GM21515 (cell line): ENCODE measurements at regions not wholly inside any gene's neighbourhood (a gene's known extent, or its start where the extent isn't known, plus 50 kb on each side); places are given as distances from the start of the nearest gene placed in this dataset.
A peak's percentile ranks its signal among the peaks of the same experiment; 100 is the strongest.
"Not testable (repeated sequence)": the region's sequence is repeated elsewhere in the genome, so short reads cannot be mapped to it uniquely, and the experiment has no call there.

Source experiments
- ATAC-seq: cut with Tn5 transposase; IDR thresholded peaks from one replicate; pipeline ENCODE4 v1.9.1; 2021; ENCODE audit not compliant: unreplicated experiment

DNA sequence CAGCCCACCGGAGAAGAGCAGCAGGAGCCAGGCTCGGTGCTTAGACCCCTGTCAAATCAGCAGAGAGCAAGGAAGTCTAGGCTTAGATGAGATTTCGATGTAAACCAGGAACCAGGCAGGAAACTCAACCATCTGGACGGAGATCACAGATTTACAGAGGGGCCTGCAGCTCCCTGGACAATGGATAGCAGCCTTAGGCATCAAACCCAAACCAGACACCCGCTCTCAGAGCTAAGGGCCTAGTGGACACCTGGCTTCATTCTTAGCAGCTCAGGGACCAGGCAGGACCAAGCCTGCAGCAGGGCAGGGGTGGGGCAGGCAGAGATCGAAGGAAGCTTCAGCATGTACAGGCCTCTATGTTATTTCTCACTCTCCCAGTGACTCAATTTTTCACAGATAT is 127.8 kb upstream of the FMN2 start:
- no peak for ATAC-seq

DNA sequence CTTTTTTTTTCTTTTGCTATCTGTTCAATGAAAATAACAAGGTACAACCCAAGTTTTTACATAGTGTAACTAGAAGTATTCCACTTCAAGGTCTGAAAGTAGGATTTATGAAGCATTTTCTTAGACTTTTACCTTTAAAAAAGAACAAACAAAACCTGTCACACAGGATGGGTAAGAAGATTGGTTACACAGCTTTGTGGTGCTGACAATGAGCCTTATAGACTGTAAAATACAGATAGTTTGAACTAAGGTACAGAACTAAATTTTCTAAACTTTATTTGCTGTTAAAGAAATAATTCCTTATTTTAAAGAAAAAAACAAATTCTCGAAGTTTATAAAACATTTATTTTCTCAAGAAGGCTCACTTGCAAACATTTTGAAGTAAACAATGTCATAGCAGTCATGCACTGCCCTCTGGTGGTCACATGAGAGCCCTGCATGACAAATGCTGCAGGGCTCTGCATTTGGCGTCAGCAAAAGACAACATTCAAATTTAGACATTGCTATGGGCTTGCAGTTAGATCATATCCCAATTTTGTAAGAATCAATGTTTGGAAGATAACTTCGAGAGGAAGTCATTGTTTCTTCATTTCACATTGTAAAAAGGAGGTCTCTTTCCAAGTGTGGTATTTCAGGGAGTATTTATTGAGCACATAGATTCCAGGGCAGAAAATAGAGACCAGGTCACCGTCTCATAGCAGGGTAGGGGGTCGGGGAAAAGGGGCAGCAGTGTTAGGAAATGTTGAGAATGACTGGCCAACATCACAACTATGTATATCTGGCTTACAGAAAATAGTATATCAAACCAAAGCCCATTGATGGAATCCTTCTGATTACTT is 115.3 kb upstream of the FMN2 start:
- peak; percentile 96 for ATAC-seq

DNA sequence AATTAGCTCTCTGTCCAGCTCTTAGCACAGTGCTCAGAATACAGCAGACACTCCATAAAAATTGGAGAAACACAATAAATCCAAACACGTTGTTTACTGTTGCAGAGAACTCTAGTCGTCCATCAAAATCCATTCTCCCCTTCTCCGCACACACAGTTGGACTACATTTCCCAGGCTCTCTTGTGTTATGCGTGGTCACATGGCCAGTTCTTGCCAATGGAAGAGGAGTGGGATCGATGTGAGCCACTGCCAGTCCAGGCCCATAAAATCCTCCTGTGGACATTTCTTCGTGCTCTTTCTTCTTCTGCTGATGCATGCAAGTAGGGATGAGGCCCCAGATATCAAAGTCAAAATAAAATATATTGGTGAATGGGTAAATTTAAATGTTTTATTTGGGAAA is 114.3 kb upstream of the FMN2 start:
- no peak for ATAC-seq

DNA sequence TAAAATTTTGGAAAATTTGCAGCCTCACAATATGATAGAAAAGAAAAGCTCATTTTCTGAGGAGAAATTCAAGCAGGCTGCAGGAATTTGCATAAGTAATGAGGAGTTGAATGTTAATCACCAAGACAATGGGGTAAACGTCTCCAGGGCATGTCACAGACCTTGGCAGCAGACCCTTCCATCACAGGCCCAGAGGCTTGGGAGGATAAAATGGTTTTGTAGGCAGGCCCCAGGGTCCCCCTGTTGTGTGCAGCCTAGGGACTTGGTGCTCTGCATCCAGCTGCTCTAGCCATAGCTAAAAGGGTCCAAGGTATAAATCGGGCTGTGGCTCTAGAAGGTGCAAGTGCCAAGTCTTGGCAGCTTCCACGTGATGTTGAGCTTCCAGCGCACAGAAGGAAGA is 112.2 kb upstream of the FMN2 start:
- ATAC-seq, result no peak

DNA sequence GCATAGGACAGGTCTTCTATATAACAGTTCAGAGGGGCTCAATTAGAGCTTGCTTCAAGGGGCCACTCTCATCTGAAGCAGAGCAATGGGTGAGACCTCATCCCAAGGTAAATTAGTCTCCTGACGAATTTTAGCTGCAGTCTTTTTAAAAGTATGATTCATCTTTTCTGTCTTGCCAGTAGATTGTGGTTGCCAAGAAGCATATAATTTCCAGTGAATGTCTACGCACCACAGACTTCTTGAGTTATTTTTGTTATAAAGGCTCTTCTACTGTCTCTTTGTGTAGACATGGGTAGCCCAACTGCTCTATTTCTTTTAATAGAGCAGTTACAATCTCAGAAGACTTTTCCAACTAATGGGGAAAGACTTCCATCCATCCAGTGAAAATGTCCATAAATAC is 108.9 kb upstream of the FMN2 start:
- ATAC-seq, result no peak

DNA sequence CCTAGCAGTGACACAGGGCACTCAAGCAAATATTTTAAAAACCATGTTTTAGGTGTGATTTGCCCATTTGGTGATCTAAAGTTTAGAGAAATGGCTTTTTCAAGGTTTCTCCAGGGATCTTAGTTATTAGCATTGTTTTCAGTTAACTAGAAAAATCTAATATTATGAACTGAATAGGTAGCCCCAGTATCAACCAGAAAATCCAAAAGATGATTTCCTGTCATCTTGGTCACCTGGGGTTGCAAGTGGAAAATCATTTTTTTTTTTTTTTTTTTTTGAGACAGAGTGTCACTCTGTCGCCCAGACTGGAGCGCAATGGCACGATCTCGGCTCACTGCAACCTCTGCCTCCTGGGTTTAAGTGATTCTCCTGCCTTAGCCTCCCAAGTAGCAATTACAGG is 106.6 kb upstream of the FMN2 start:
- ATAC-seq, result no peak

DNA sequence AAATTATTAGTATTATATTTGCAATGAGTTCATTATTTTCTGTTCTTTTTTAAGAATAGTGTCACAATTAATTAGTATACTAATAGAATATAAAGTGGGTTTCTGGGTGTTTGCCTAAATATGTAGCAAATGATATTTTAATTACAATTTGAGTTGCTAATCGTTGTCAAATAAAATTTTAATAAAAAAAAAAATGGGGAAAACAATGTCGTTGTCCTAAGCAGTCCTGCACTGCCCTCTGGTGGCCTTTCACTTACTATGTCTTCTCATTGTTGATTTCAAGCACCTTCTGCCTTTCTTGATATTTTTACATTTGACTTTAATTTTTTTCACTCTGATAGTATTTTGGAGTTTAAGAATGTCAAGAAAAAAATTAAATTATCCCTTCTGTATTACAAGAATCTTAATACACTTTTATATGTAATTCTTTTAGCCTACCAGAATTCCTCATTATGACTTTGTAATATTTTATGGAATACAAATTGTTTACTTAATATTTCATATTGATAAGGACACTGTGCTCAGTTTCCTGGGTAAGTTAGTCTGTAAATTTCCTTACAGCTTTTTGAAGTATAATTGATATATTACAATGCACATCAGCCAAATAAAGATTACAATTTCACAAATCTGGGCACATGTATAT is 104.5 kb upstream of the FMN2 start:
- no peak for ATAC-seq

DNA sequence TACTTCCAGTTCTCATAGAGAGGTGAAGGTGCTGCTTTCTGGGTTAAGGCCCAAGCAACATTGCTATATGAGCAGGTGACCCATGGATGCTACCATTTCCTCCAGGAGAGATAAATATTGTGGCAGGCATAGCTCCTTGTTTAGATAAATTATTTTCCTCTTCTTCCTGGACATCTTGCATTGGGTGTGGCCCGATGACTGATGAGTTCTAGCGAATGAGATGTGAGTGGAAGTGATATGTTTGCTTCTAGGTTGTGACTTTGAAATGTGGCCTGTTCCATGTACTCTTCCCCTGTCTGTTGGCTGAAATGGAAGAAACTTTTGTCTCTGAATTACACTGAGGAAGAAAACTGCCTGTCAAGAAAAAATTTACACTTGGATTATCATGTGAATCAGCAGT is 101.7 kb upstream of the FMN2 start:
- no peak for ATAC-seq

DNA sequence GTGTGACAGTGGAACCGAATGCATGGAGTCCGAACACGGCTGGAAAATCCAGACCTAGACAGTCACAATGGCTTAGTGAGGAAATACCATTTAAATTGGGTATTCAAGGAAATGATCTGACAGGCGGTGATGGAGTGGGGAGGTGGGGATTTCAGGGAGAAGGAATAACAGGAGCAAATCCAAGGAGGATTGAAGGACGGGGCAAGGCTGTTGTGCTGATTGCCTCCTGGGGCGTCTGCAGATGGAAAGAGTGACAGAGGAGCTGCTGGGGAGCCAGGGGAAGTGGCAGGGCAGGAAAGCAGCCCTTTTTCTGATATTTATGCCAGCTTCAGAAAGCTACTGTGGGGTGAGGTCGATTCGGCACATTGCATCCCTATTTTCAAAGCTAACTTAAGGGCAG is 99.1 kb upstream of the FMN2 start:
- ATAC-seq, result not testable (repeated sequence)

DNA sequence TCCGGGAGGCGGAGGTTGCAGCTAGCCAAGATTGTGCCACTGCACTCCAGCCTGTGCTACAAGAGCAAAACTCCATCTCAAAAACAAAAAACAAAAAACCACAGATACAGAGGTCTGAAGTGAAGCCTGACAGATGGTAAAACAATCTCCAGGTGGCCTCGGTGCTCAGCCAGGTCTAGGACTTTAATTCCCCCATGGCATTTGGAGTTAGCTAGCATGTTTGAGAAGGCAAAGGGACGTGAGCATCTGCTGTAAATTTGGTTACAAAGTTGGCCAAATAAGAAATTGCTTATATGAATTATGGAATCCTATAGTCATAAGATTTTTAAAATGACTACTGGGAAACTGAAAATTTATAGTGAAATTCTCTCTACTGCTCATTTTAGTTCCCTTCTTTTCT is 98.3 kb upstream of the FMN2 start:
- no peak for ATAC-seq

DNA sequence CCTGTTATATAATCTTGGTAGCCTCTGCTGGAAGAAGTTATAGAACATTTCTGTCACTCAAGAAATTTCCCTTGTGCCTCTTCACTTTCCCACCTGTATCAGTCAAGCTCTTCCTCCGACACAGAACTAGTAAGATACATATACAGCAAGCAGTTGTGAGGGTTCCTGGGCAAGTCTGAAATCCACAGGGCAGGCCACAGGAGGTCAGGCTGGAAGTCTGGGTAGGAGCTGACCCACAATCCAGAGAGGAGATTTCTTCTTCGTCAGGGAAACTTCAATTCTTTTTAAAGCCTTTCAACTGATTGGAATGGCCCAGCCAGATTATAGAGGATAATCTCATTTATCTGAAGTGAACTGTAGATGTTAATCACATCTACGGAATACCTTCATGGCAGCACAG is 96.4 kb upstream of the FMN2 start:
- ATAC-seq, result no peak

DNA sequence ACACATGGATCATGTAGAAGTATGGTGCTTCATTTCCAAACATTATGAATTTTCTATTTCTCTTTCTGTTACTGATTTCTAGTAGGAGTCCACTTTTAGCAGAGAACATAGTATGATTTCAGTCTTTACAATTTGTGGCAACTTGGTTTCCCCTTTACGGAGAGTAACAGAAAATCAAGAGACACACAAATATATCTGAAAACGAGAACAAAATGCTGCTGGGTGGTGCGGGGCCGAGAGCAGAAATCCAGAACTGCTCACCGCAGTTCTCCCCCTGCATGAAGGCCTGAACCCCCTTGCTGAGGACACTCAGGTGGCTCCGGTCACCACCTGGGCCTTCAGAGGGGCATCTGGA is 94.5 kb upstream of the FMN2 start:
- no peak for ATAC-seq

DNA sequence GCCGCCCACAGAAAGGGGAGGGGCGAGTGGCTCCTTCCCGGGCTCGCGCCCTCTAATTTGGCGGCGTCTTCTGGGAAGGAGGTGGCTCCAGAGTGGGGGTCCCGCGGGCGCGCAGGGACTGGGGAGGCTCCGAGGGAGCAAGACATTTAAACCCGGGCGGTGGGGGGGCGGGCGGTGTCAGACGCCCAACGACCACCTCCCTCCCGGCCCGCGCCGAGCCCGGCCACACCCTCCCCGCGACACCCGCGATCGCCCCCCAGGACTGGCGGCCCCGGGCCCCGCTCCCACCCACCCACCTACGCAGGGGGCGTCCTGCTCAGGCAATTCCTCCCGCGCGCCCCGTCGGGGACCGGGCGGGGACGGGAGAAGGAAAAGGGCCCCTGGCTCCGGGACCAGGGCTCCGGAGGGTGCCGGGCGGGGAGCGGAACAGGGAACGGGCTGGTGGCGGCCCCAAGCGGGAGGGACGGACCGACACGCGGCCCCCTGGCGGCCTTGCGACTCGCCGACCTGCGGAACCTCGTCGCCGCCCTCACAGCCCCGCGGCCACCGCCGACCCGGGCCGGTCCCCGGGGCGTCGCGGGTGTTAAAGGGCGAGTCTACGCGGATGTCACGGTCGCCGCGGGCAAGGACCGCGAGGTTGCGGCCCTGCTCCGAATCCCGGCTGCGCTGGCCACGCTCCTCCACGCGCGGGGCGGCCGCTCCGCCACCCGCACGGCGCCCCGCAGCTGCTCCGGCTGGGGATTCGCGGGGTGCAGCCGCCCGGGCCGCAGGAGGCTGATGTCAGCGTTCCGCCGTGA is 94.0 kb upstream of the FMN2 start:
- no peak for ATAC-seq

DNA sequence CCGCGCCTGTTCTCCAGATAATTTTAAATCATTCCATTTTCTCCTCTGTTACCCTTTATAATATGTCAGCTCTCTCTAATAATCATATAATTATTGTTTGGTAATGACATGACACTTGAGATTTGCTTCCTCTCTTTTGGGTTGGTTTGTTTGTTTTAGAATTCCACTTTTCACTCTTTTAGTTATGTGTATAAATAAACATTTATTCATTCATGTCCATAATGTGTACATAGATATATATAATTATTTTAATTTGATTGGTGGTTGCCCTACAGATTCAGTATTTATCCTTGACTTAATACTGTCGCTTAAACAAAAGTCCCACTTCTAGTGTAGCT is 93.4 kb upstream of the FMN2 start:
- ATAC-seq, result no peak

DNA sequence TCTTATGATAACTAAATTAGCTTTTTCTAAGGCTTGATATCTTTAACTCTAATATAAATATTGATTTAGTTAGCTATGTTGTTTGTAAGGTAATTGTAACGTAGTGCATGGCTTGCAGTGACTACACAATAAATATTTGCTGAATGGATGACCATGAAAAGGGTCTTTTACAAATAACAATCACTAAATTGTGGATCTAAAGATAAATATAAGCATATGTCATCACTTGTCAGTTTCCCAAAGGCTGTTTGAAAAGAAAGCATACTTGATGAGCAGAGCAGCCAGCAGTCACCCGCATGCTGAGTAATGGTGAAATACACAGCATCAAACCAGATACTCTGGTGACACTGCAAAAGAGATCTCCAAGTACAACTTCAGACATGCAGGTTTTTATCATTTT is 92.5 kb upstream of the FMN2 start:
- ATAC-seq, result no peak

DNA sequence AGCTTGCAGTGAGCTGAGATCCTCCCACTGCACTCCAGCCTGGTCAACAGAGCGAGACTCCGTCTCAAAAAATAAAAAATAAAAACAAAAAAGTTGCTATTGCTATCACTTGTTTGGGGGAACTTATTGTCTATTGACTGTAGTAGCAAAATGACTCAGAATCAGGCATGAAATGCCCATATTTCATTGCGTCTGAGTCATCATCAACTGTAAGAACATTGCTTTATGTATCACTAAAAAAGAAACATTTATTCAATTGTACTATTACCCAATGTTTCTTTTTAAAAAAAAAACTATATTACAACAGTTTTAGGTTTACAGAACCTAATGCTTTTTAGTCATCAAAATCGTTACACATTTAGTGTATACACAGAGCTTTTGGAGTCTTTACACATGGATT is 91.0 kb upstream of the FMN2 start:
- no peak for ATAC-seq

DNA sequence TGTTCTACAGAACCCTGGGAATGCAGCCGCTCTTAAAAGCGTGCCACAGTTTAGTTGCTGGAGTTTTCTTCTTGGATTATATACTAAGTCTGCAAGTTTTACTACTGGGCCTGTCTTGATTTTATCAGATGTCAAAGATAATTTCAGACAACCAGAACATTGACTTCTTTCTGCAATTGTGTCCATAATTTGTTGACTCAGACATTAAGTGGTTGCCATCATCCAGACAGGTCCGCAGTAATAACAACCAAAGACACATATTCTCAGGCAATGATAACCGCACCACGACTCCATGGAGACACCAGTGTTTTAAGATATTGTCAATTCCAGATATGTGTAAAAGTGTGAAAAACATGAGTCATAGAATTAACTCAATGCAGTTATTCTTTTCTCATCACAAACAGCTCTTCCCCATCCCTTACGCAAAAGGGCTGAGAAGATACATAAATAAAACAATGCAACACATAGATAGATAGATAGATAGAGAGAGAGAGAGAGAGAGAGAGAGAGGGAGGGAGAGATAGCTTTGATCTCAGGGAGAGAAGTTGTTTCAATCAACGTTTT is 90.4 kb upstream of the FMN2 start:
- no peak for ATAC-seq

DNA sequence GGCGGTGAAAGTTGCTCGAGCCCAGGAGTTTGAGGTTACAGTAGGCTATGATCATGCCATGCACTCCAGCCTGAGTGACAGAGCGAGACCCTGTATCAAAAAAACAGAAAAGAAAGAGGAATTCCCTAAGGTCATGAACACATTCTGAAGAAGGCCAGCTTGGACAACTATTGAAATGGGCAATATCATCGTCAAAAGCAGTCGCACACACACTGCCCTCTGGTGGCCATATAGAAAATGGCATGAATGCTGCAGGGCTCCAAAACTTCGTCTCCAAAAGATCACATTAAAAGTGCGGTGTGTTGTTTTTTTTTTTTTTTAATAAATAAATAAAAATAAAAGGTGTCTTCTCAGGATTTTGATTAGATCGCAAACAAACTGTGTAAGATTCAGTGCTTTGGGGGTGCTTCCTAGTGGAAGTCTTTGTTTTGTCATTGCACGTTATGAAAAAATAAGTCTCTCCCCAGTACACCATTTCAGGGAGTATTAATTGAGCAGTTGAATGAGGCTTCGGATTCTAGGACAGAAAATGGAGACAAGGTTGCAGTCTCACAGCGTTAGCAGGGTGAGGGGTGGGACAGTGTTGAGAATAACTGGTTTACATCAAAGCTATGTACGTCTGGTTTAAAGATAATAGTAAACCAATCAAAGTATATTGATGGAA is 87.5 kb upstream of the FMN2 start:
- ATAC-seq, result no peak

DNA sequence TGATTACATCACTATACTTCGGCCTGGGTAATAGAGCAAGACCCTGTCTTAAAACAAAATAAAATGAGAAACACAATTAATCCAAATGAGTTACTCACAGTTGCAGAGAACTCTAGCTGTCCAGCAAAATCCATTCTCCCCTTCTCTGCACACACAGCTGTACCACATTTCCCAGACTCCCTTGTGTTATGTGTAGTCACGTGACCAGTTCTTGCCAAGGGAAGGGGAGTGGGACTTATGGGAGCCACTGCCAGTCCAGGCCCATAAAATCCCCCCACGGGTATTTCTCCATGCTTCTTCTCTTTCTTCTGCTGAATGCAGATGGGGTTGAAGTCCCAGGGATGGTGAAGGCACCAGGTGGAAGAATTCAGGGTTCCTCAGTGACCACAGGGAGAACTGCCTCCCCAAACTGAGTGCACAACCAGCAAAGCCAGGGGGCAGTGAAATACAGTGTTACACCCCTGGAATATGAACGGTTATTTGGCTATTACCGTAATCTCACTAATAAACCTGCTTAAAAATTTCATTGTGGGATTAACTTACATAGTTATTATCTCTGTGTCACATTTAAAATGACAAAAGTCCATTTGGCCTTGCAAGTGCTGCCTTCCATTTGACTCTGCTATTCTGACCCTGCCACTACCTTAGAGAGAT is 85.6 kb upstream of the FMN2 start:
- ATAC-seq, result no peak

DNA sequence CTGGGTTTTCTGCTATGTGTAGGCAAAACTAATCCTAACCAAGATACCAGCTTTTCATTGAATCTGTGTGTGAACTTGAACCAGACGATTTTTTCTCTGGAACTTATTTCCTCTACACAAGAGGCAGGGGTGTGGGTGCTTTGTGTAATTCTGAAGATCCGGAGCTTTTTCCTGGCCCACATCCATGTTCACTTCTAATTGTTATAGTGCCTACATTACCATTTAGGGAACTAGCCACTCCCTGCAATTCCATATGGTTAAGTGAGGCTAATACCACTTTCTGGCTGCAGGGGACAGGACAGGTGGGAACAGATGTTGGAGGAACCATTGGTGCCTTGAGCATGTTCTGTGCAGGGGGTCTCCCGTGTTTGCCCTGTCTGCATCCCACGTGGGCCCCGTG is 83.4 kb upstream of the FMN2 start:
- ATAC-seq, result no peak

DNA sequence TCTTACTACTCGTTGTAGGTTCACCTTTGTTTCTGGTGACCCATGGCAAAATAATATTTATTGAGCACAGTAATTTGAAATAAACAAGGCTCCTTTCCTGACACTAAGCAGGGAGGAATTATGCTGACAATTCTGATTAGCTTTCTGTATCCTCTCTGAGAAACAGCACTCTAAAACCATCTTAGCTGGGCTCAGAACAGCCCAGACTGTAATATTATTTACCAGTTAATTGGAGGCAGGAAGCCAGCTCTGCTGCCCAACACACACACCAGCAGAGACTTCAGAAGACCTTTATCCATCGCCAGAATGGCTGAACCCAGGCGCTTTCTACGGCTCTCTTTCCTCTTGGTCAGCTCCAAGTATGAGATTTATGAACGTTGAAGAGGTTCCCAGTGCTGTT is 77.6 kb upstream of the FMN2 start:
- no peak for ATAC-seq
